ENCODE measurements at regions not wholly inside any gene's neighbourhood (a gene's known extent, or its start where the extent isn't known, plus 50 kb on each side); places are given as distances from the start of the nearest gene placed in this dataset.

DNA sequence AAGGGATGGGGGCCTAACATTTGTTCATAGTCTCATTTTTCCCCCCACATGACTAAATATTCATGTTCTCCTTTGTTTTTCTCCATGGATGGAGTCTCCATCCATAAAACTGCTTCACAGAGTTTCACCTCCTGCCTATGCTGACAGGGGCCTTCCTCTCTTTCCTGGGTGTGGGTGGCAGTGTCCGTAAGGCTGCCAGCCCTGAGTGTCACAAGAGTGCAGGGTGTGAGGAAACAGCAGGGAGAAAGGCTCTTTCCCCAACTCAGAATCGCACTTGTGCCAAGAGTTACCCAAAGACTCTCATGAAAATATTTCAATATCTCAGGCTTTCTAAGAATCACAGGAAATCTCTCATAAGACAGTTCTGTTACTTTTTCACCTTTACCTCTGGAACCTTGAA is 346.2 kb upstream of the MMS22L start:
- H3K36me3 ChIP-seq (replicated peaks in 1 of 2; ENCODE audit: insufficient read depth in 1 of 2, low read depth in 2 of 2), result no peaks in the 10 kb centered on the region
- H3K9me3 ChIP-seq, result no peaks in the 10 kb centered on the region
- H3K4me3 ChIP-seq, result no peak overlapping the region
- WGBS, 2 donors, result 62 to 74% methylated on average over 2 of the region's 2 CpGs
- no peak overlapping the region for H3K27ac ChIP-seq
- no peak for ATAC-seq
- no peak for DNase-seq
- TF ChIP-seq CTCF (IDR thresholded peaks at IDR 0.05) (no peak), POLR2A (IDR thresholded peaks at IDR 0.05) (no peak)
- H3K27me3 ChIP-seq, result no peaks in the 10 kb centered on the region
- H3K4me1 ChIP-seq, result no peaks in the 10 kb centered on the region
- intact Hi-C loops (cut with DNase I), result no loop called here

GRCh38 chr6:97630604-97631003 is 347.6 kb upstream of the MMS22L start:
- DNase-seq (no peak), ATAC-seq (no peak)
- intact Hi-C loops (cut with DNase I), result no loop called here
- Histone ChIP-seq H3K27me3 (no peaks in the 10 kb centered on the region), H3K4me3 (no peak overlapping the region), H3K27ac (no peak overlapping the region), H3K36me3 (replicated peaks in 1 of 2; ENCODE audit: insufficient read depth in 1 of 2, low read depth in 2 of 2) (no peaks in the 10 kb centered on the region), H3K4me1 (no peaks in the 10 kb centered on the region), H3K9me3 (no peaks in the 10 kb centered on the region)
- 20 to 50% methylated on average over 1 of the region's 1 CpG for WGBS, 2 donors
- no peak for TF ChIP-seq POLR2A (IDR thresholded peaks at IDR 0.05)
- TF ChIP-seq CTCF (IDR thresholded peaks at IDR 0.05), result no peak

GRCh38 chr6:97632341-97632740 is 349.3 kb upstream of the MMS22L start:
- Histone ChIP-seq H3K4me1 (no peaks in the 10 kb centered on the region), H3K27ac (no peak overlapping the region), H3K36me3 (replicated peaks in 1 of 2; ENCODE audit: insufficient read depth in 1 of 2, low read depth in 2 of 2) (no peaks in the 10 kb centered on the region), H3K27me3 (no peaks in the 10 kb centered on the region), H3K9me3 (no peaks in the 10 kb centered on the region), H3K4me3 (no peak overlapping the region)
- intact Hi-C loops (cut with DNase I), result no loop called here
- TF ChIP-seq POLR2A (IDR thresholded peaks at IDR 0.05) (no peak), CTCF (IDR thresholded peaks at IDR 0.05) (no peak)
- 79 to 88% methylated on average over 1 of the region's 1 CpG for WGBS, 2 donors
- no peak for ATAC-seq
- no peak for DNase-seq

GRCh38 chr6:97639702-97640101 is 356.7 kb upstream of the MMS22L start:
- Histone ChIP-seq H3K4me3 (no peak overlapping the region), H3K27me3 (no peaks in the 10 kb centered on the region), H3K36me3 (replicated peaks in 1 of 2; ENCODE audit: insufficient read depth in 1 of 2, low read depth in 2 of 2) (no peaks in the 10 kb centered on the region), H3K9me3 (no peaks in the 10 kb centered on the region), H3K4me1 (no peaks in the 10 kb centered on the region), H3K27ac (no peak overlapping the region)
- TF ChIP-seq POLR2A (IDR thresholded peaks at IDR 0.05) (no peak), CTCF (IDR thresholded peaks at IDR 0.05) (no peak)
- intact Hi-C loops (cut with DNase I), result no loop called here
- ATAC-seq (no peak), DNase-seq (no peak)
- 71 to 83% methylated on average over 1 of the region's 1 CpG for WGBS, 2 donors

GRCh38 chr6:97644353-97644752 is 361.3 kb upstream of the MMS22L start:
- no peak for TF ChIP-seq CTCF (IDR thresholded peaks at IDR 0.05)
- no peak for TF ChIP-seq POLR2A (IDR thresholded peaks at IDR 0.05)
- 48 to 50% methylated on average over 2 of the region's 2 CpGs for WGBS, 2 donors

More at GRCh38 chr6:97644353-97644752, 361.3 kb upstream of the MMS22L start:
- Histone ChIP-seq H3K27me3 (no peaks in the 10 kb centered on the region), H3K27ac (no peak overlapping the region), H3K36me3 (replicated peaks in 1 of 2; ENCODE audit: insufficient read depth in 1 of 2, low read depth in 2 of 2) (no peaks in the 10 kb centered on the region), H3K9me3 (no peaks in the 10 kb centered on the region), H3K4me3 (no peak overlapping the region), H3K4me1 (no peaks in the 10 kb centered on the region)
- intact Hi-C loops (cut with DNase I), result no loop called here
- ATAC-seq, result no peak
- DNase-seq, result no peak
